ENCODE measurements at regions not wholly inside any gene's neighbourhood (a gene's known extent, or its start where the extent isn't known, plus 50 kb on each side); places are given as distances from the start of the nearest gene placed in this dataset.

GRCh38 chr20:24727795-24728194, 221.3 kb upstream of the CST7 start:
- no peaks in the 10 kb centered on the region for H3K36me3 ChIP-seq (ENCODE audit: control insufficient read depth in 2 of 2, insufficient read depth in 1 of 2, low read length in 2 of 2)
- H3K4me3 ChIP-seq (ENCODE audit: low read depth, low read length) = no peak overlapping the region
- no peaks in the 10 kb centered on the region for H3K9me3 ChIP-seq (ENCODE audit: control insufficient read depth, insufficient read depth, low read depth, low read length)
- POLR2A ChIA-PET = no interaction called here
- no peaks in the 10 kb centered on the region for H3K4me1 ChIP-seq (ENCODE audit: control insufficient read depth, insufficient read depth, low read length)
- H3K27ac ChIP-seq (ENCODE audit: extremely low read depth, low read depth, low read length) = no peak overlapping the region
- no peak for TF ChIP-seq ZBTB17 (tag by site-specific recombination; IDR thresholded peaks at IDR 0.05)
- TF ChIP-seq ZNF777 (tag by site-specific recombination; IDR thresholded peaks at IDR 0.05; ENCODE audit: borderline replicate concordance) = no peak
- TF ChIP-seq HOXD13 (CRISPR knock-in tag; IDR thresholded peaks at IDR 0.05; ENCODE audit: borderline replicate concordance) = no peak
- TF ChIP-seq ZNF350 (tag by site-specific recombination; IDR thresholded peaks at IDR 0.05) = no peak
- no peak for TF ChIP-seq ZSCAN16 (tag by site-specific recombination; IDR thresholded peaks at IDR 0.05)
- no peak for TF ChIP-seq MYNN (tag by site-specific recombination; IDR thresholded peaks at IDR 0.05; ENCODE audit: borderline replicate concordance)
- TF ChIP-seq ZNF202 (tag by site-specific recombination; IDR thresholded peaks at IDR 0.05; ENCODE audit: borderline replicate concordance) = no peak
- TF ChIP-seq ZBTB6 (tag by site-specific recombination; IDR thresholded peaks at IDR 0.05) = no peak
- no peak for TF ChIP-seq ZBTB48 (tag by site-specific recombination; IDR thresholded peaks at IDR 0.05)
- TF ChIP-seq PRDM10 (tag by site-specific recombination; IDR thresholded peaks at IDR 0.05) = no peak
- no peak for TF ChIP-seq KLF10 (tag by site-specific recombination; IDR thresholded peaks at IDR 0.05)
- TF ChIP-seq ZNF558 (tag by site-specific recombination; IDR thresholded peaks at IDR 0.05) = no peak
- CTCF ChIA-PET = no interaction called here

GRCh38 chr20:24729896-24730605, 219.0 kb upstream of the CST7 start:
- POLR2A ChIA-PET = no interaction called here
- CTCF ChIA-PET = no interaction called here

More at GRCh38 chr20:24729896-24730605, 219.0 kb upstream of the CST7 start:
- Histone ChIP-seq H3K36me3 (ENCODE audit: control insufficient read depth in 2 of 2, insufficient read depth in 1 of 2, low read length in 2 of 2) (no peaks in the 10 kb centered on the region), H3K4me1 (ENCODE audit: control insufficient read depth, insufficient read depth, low read length) (no peaks in the 10 kb centered on the region), H3K4me3 (ENCODE audit: low read depth, low read length) (no peak overlapping the region), H3K9me3 (ENCODE audit: control insufficient read depth, insufficient read depth, low read depth, low read length) (no peaks in the 10 kb centered on the region), H3K27ac (ENCODE audit: extremely low read depth, low read depth, low read length) (no peak overlapping the region)
- TF ChIP-seq BCL11B (tag by site-specific recombination; IDR thresholded peaks at IDR 0.05; ENCODE audit: low read depth) = no peak
- no peak for TF ChIP-seq ZNF280D (tag by site-specific recombination; IDR thresholded peaks at IDR 0.05)
- no peak for TF ChIP-seq ZNF280C (tag by site-specific recombination; IDR thresholded peaks at IDR 0.05)
- no peak for TF ChIP-seq PRDM1 (tag by site-specific recombination; IDR thresholded peaks at IDR 0.05)
- no peak for TF ChIP-seq ZNF747 (tag by site-specific recombination; IDR thresholded peaks at IDR 0.05)
- no peak for TF ChIP-seq ZNF23 (tag by site-specific recombination; IDR thresholded peaks at IDR 0.05; ENCODE audit: borderline replicate concordance)
- no peak for TF ChIP-seq ZNF621 (tag by site-specific recombination; IDR thresholded peaks at IDR 0.05)
- no peak for TF ChIP-seq ZNF624 (tag by site-specific recombination; IDR thresholded peaks at IDR 0.05)
